T47D (cell line): ENCODE measurements at regions not wholly inside any gene's neighbourhood (a gene's known extent, or its start where the extent isn't known, plus 50 kb on each side); places are given as distances from the start of the nearest gene placed in this dataset.

ENCODE experiments used
- DNase-seq, 2 experiments: peaks; one replicate each; pipeline versions ENCODE4 v3.0.0 to v3.0.0-alpha.2; 2011 to 2012; ENCODE audit warnings: low read depth in 1 of 2, low spot score in 1 of 2
- JUND ChIP-seq: IDR thresholded peaks from 2 replicates; pipeline ENCODE4 v1.6.1; 2012; ENCODE audit warnings: low read depth
- in situ Hi-C: cut with HindIII; loops from 2 replicates; pipeline ENCODE4 v1.10.0; 2016; ENCODE audit warnings: low sequenced_read_pairs, low pct_unique_long_range_greater_than_20kb

GRCh38 chr3:182241766-182242488, 530.2 kb downstream of the SOX2 start:
- in situ Hi-C loops, result no loop called here
- TF ChIP-seq JUND, result no peak
- DNase-seq, result no peak

GRCh38 chr3:182242489-182242942, 530.8 kb downstream of the SOX2 start:
- in situ Hi-C loops, result no loop called here

GRCh38 chr3:182243625-182244024, 531.9 kb downstream of the SOX2 start:
- no peak for DNase-seq
- in situ Hi-C loops, result no loop called here
- no peak for TF ChIP-seq JUND

More at GRCh38 chr3:182242489-182242942, 530.8 kb downstream of the SOX2 start:
- TF ChIP-seq JUND, result no peak
- no peak for DNase-seq

- in situ Hi-C loops, result no loop called here
- no peak for TF ChIP-seq JUND
- peak in 1 of 2 experiments; percentile 32 for DNase-seq
Measured at GRCh38 chr3:182244222-182244971, 532.7 kb downstream of the SOX2 start.

- in situ Hi-C loops, result no loop called here
- no peak for TF ChIP-seq JUND
- no peak for DNase-seq
Measured at GRCh38 chr3:182245059-182245458, 533.3 kb downstream of the SOX2 start.

- DNase-seq, result no peak
- in situ Hi-C loops, result no loop called here
- TF ChIP-seq JUND, result no peak
Measured at GRCh38 chr3:182246870-182247269, 535.1 kb downstream of the SOX2 start.

GRCh38 chr3:182248349-182248880, 536.7 kb downstream of the SOX2 start:
- TF ChIP-seq JUND, result no peak
- DNase-seq, result peak; percentile 69 to 85
- in situ Hi-C loops, result no loop called here

- no peak for DNase-seq
- no peak for TF ChIP-seq JUND
- in situ Hi-C loops, result no loop called here
Measured at GRCh38 chr3:182252802-182253201, 540.5 kb upstream of the ATP11B start.

GRCh38 chr3:182255158-182255557, 538.1 kb upstream of the ATP11B start:
- in situ Hi-C loops, result no loop called here
- TF ChIP-seq JUND, result no peak
- DNase-seq, result no peak

GRCh38 chr3:182257361-182257760, 535.9 kb upstream of the ATP11B start:
- DNase-seq, result no peak
- no peak for TF ChIP-seq JUND
- in situ Hi-C loops, result no loop called here

GRCh38 chr3:182258538-182259177, 534.6 kb upstream of the ATP11B start:
- in situ Hi-C loops, result no loop called here
- TF ChIP-seq JUND, result no peak
- peak; percentile 69 to 87 for DNase-seq

GRCh38 chr3:182259579-182259978, 533.7 kb upstream of the ATP11B start:
- no peak for TF ChIP-seq JUND
- in situ Hi-C loops, result no loop called here
- peak in 1 of 2 experiments; percentile 65 for DNase-seq

- no peak for TF ChIP-seq JUND
- in situ Hi-C loops, result no loop called here
- DNase-seq, result no peak
Measured at GRCh38 chr3:182261041-182261440, 532.3 kb upstream of the ATP11B start.
